ENCODE measurements at regions not wholly inside any gene's neighbourhood (a gene's known extent, or its start where the extent isn't known, plus 50 kb on each side); places are given as distances from the start of the nearest gene placed in this dataset.

DNA sequence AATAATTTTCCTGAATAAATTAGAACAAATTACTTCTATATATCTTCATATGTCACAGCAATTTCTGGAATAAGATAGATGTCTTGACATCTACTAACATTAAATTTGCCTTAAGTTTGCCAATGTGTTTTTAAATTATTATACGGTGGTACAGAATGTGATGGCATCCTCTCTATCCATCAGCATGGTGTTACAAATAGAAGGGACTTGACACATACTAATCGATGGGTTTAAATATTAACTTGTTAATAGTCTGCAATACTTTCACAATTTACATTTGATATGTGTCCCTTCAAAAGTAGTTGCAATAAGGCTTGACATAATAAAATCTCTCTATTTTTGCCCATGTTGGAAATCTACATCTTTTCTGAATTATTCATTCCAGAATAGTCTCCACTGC is 65.1 kb upstream of the PRR20A start:
- Mint-ChIP-seq H3K4me1 (no peaks in the 10 kb centered on the region), H3K9me3 (peaks cover 3% of the 10 kb centered on the region), H3K27me3 (ENCODE audit: low read depth) (no peaks in the 10 kb centered on the region), H3K4me3 (no peak overlapping the region), H3K27ac (no peak overlapping the region), H3K36me3 (no peaks in the 10 kb centered on the region)
- ATAC-seq = no peak
- POLR2A ChIA-PET = no interaction called here
- CTCF ChIA-PET = no interaction called here
- DNase-seq (ENCODE audit: low spot score) = no peak
- TF ChIP-seq GTF2I (CRISPR knock-in tag; conservative IDR thresholded peaks at IDR 0.05) (no peak), ZSCAN18 (CRISPR knock-in tag; IDR thresholded peaks at IDR 0.05) (no peak), TEAD4 (CRISPR knock-in tag; IDR thresholded peaks at IDR 0.05) (no peak), NR2C2 (CRISPR knock-in tag; IDR thresholded peaks at IDR 0.05) (no peak), IRF2 (CRISPR knock-in tag; IDR thresholded peaks at IDR 0.05; ENCODE audit: borderline replicate concordance, low read depth) (no peak), FOXJ3 (CRISPR knock-in tag; IDR thresholded peaks at IDR 0.05; ENCODE audit: borderline replicate concordance) (no peak), E2F1 (CRISPR knock-in tag; IDR thresholded peaks at IDR 0.05) (no peak), MXD4 (CRISPR knock-in tag; IDR thresholded peaks at IDR 0.05; ENCODE audit: borderline replicate concordance) (no peak), ETV6 (CRISPR knock-in tag; IDR thresholded peaks at IDR 0.05) (no peak), CREB1 (CRISPR knock-in tag; IDR thresholded peaks at IDR 0.05) (no peak), TCF7 (CRISPR knock-in tag; IDR thresholded peaks at IDR 0.05; ENCODE audit: low read depth) (no peak), TEAD1 (CRISPR knock-in tag; IDR thresholded peaks at IDR 0.05) (no peak), CREM (CRISPR knock-in tag; IDR thresholded peaks at IDR 0.05) (no peak), GRHL2 (CRISPR knock-in tag; IDR thresholded peaks at IDR 0.05; ENCODE audit: insufficient replicate concordance, severe bottlenecking) (no peak), EMX1 (CRISPR knock-in tag; IDR thresholded peaks at IDR 0.05) (no peak), NR1H2 (CRISPR knock-in tag; IDR thresholded peaks at IDR 0.05) (no peak)
- TF ChIP-seq, protein P1, sequence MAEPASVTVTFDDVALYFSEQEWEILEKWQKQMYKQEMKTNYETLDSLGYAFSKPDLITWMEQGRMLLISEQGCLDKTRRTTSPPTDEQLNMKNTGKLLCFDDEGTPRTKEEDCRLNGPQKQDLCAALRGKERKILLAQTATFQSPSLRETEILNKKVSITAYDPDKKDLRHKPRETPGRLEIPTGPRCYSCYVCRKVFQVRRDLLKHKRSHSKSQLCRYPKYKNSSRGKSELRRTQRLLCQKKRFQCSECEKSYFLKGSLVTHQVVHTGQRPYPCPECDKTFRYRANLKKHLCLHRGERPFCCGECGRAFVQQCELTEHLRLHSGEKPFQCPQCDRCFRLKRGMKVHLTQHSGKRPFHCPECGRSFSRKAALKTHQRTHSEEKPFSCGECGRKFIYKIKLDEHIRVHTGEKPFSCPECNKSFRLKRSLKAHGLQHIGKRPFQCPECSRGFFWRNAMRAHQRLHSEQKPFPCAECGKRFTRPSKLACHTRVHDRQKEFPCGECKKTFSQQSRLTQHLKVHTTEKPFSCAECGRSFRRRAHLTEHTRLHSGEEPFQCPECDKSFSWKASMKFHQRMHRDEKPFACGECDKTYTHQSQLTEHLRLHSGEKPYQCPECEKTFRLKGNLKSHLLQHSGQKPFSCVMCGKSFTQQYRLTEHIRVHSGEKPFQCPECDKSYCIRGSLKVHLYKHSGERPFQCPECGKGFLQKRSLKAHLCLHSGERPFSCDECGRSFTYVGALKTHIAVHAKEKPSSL (CRISPR knock-in tag; conservative IDR thresholded peaks at IDR 0.05) = no peak
- TF ChIP-seq, protein P2, sequence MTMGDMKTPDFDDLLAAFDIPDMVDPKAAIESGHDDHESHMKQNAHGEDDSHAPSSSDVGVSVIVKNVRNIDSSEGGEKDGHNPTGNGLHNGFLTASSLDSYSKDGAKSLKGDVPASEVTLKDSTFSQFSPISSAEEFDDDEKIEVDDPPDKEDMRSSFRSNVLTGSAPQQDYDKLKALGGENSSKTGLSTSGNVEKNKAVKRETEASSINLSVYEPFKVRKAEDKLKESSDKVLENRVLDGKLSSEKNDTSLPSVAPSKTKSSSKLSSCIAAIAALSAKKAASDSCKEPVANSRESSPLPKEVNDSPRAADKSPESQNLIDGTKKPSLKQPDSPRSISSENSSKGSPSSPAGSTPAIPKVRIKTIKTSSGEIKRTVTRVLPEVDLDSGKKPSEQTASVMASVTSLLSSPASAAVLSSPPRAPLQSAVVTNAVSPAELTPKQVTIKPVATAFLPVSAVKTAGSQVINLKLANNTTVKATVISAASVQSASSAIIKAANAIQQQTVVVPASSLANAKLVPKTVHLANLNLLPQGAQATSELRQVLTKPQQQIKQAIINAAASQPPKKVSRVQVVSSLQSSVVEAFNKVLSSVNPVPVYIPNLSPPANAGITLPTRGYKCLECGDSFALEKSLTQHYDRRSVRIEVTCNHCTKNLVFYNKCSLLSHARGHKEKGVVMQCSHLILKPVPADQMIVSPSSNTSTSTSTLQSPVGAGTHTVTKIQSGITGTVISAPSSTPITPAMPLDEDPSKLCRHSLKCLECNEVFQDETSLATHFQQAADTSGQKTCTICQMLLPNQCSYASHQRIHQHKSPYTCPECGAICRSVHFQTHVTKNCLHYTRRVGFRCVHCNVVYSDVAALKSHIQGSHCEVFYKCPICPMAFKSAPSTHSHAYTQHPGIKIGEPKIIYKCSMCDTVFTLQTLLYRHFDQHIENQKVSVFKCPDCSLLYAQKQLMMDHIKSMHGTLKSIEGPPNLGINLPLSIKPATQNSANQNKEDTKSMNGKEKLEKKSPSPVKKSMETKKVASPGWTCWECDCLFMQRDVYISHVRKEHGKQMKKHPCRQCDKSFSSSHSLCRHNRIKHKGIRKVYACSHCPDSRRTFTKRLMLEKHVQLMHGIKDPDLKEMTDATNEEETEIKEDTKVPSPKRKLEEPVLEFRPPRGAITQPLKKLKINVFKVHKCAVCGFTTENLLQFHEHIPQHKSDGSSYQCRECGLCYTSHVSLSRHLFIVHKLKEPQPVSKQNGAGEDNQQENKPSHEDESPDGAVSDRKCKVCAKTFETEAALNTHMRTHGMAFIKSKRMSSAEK (CRISPR knock-in tag; IDR thresholded peaks at IDR 0.05; ENCODE audit: borderline replicate concordance) = no peak

DNA sequence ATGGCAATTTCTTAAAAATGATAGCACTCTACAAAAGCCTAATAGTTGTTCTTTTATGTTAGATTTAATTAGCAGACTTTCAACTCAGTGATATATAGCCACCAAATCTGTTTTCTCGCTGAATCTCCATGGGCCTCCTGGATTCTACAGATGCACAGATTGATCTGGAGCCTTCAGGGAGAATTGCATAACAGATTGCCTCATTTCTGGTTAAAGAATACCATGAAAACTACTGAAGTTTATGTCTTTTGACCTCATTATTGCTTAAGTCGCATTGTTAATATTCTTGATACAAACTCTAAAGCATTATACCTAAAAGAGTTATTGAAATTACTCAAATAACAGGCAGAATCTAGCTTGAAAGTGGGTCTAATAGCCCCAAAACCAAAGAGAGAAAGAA is 53.7 kb upstream of the PRR20A start:
- no peak for DNase-seq (ENCODE audit: low spot score)
- CTCF ChIA-PET = no interaction called here
- TF ChIP-seq CBFB (CRISPR knock-in tag; IDR thresholded peaks at IDR 0.05; ENCODE audit: low read depth) (no peak), STAT6 (CRISPR knock-in tag; conservative IDR thresholded peaks at IDR 0.05; ENCODE audit: low read depth) (no peak), EMX1 (CRISPR knock-in tag; IDR thresholded peaks at IDR 0.05) (no peak), ELF4 (CRISPR knock-in tag; IDR thresholded peaks at IDR 0.05; ENCODE audit: low read depth) (no peak), IRF2 (CRISPR knock-in tag; IDR thresholded peaks at IDR 0.05; ENCODE audit: borderline replicate concordance, low read depth) (no peak), FOXK1 (CRISPR knock-in tag; IDR thresholded peaks at IDR 0.05) (no peak), GTF2I (CRISPR knock-in tag; conservative IDR thresholded peaks at IDR 0.05) (no peak), NFYB (CRISPR knock-in tag; conservative IDR thresholded peaks at IDR 0.05; ENCODE audit: low read depth) (no peak), TCF7 (CRISPR knock-in tag; IDR thresholded peaks at IDR 0.05; ENCODE audit: low read depth) (no peak), KAT7 (CRISPR knock-in tag; IDR thresholded peaks at IDR 0.05; ENCODE audit: borderline replicate concordance) (no peak)

More for the DNA sequence above, 53.7 kb upstream of the PRR20A start:
- Mint-ChIP-seq H3K4me1 (no peaks in the 10 kb centered on the region), H3K27ac (no peak overlapping the region), H3K4me3 (no peak overlapping the region), H3K9me3 (peaks cover 11% of the 10 kb centered on the region), H3K36me3 (no peaks in the 10 kb centered on the region), H3K27me3 (ENCODE audit: low read depth) (no peaks in the 10 kb centered on the region)
- no peak for ATAC-seq
- POLR2A ChIA-PET = no interaction called here
